Loucy (cell line): ENCODE measurements at regions not wholly inside any gene's neighbourhood (a gene's known extent, or its start where the extent isn't known, plus 50 kb on each side); places are given as distances from the start of the nearest gene placed in this dataset.

Experiments
- H2AFZ ChIP-seq: fragments of 200-600 bp; sonication (generic); 2 replicates; pipeline ENCODE4 v1.6.0; 2016; ENCODE audit warnings: antibody characterized with exemption, mild to moderate bottlenecking, low read length, moderate library complexity
- H3F3A ChIP-seq: fragments of 200-600 bp; 2 replicates; pipeline ENCODE4 v1.6.0; 2016; ENCODE audit warnings: antibody characterized with exemption, low read depth, mild to moderate bottlenecking
- H3K27me3 ChIP-seq: fragments of 200-600 bp; sonication (generic); 2 replicates; pipeline ENCODE4 v1.6.1; 2014; ENCODE audit warnings: low read length, mild to moderate bottlenecking; ENCODE audit not compliant: insufficient read depth, poor library complexity, severe bottlenecking
- H3K36me3 ChIP-seq: fragments of 200-600 bp; sonication (generic); 2 replicates; pipeline ENCODE4 v1.6.1; 2016; ENCODE audit warnings: low read length; ENCODE audit not compliant: insufficient read depth
- H3K4me1 ChIP-seq: fragments of 200-600 bp; sonication (generic); 2 replicates; pipeline ENCODE4 v1.5.1; 2014; ENCODE audit warnings: low read length, mild to moderate bottlenecking; ENCODE audit not compliant: insufficient read depth, poor library complexity, severe bottlenecking
- H3K4me2 ChIP-seq: fragments of 200-600 bp; sonication (generic); 2 replicates; pipeline ENCODE4 v1.6.0; 2014; ENCODE audit warnings: antibody characterized with exemption, low read length, low read depth, mild to moderate bottlenecking; ENCODE audit not compliant: poor library complexity, severe bottlenecking
- H3K4me3 ChIP-seq: fragments of 200-600 bp; sonication (generic); 2 replicates; pipeline ENCODE4 v1.5.1; 2014; ENCODE audit warnings: low read length, mild to moderate bottlenecking, mixed read lengths; ENCODE audit not compliant: poor library complexity, severe bottlenecking
- H3K79me2 ChIP-seq: fragments of 200-600 bp; sonication (generic); 2 replicates; pipeline ENCODE4 v1.6.1; 2014; ENCODE audit warnings: low read length; ENCODE audit not compliant: insufficient read depth
- H3K9ac ChIP-seq: fragments of 200-600 bp; sonication (generic); 2 replicates; pipeline ENCODE4 v1.6.0; 2014; ENCODE audit warnings: mild to moderate bottlenecking, low read depth, low read length, moderate library complexity; ENCODE audit not compliant: poor library complexity, severe bottlenecking
- H3K9me2 ChIP-seq: fragments of 200-600 bp; sonication (generic); replicated peaks from 2 replicates; pipeline ENCODE4 v1.6.1; 2016; ENCODE audit warnings: low read depth, low read length, mixed read lengths
- H3K9me3 ChIP-seq: fragments of 200-600 bp; sonication (generic); 2 replicates; pipeline ENCODE4 v1.6.1; 2014; ENCODE audit warnings: mild to moderate bottlenecking, antibody characterized with exemption, low read length, low read depth; ENCODE audit not compliant: insufficient read depth
- H4K20me1 ChIP-seq: fragments of 200-600 bp; sonication (generic); 2 replicates; pipeline ENCODE4 v1.6.0; 2014; ENCODE audit warnings: antibody characterized with exemption, low read length, mild to moderate bottlenecking; ENCODE audit not compliant: insufficient read depth, poor library complexity, severe bottlenecking
- CTCF ChIP-seq: fragments of 200-600 bp; sonication (generic); conservative IDR thresholded peaks from 2 replicates; pipeline ENCODE4 v1.5.1; 2014; ENCODE audit warnings: mild to moderate bottlenecking, antibody characterized with exemption, low read length
- EZH2phosphoT487 ChIP-seq: fragments of 200-600 bp; IDR thresholded peaks from 2 replicates; pipeline ENCODE4 v1.6.1; 2018; ENCODE audit warnings: antibody characterized with exemption, mild to moderate bottlenecking, moderate library complexity, borderline replicate concordance

GRCh38 chr10:94214481-94214893 is 148.3 kb downstream of the NOC3L start:
- H3K4me1 ChIP-seq = no peaks in the 10 kb centered on the region
- no peaks in the 10 kb centered on the region for H3K36me3 ChIP-seq
- no peaks in the 10 kb centered on the region for H3K9me2 ChIP-seq
- H3K79me2 ChIP-seq = no peaks in the 10 kb centered on the region
- H4K20me1 ChIP-seq = no peaks in the 10 kb centered on the region
- no peak overlapping the region for H3K4me2 ChIP-seq
- no peaks in the 10 kb centered on the region for H3F3A ChIP-seq
- TF ChIP-seq CTCF (no peak), EZH2phosphoT487 (no peak)
- H2AFZ ChIP-seq = no peak overlapping the region
- no peak overlapping the region for H3K9ac ChIP-seq
- H3K27me3 ChIP-seq = no peaks in the 10 kb centered on the region
- H3K9me3 ChIP-seq = no peaks in the 10 kb centered on the region
- H3K4me3 ChIP-seq = no peak overlapping the region

GRCh38 chr10:94216201-94216600 is 146.5 kb downstream of the NOC3L start:
- Histone ChIP-seq H3K4me3 (no peak overlapping the region), H3K4me2 (no peak overlapping the region), H3K27me3 (no peaks in the 10 kb centered on the region), H3K79me2 (no peaks in the 10 kb centered on the region), H4K20me1 (no peaks in the 10 kb centered on the region), H3K9ac (no peak overlapping the region), H3K9me2 (no peaks in the 10 kb centered on the region), H3K9me3 (no peaks in the 10 kb centered on the region), H2AFZ (no peak overlapping the region), H3K36me3 (no peaks in the 10 kb centered on the region), H3K4me1 (no peaks in the 10 kb centered on the region), H3F3A (no peaks in the 10 kb centered on the region)
- TF ChIP-seq CTCF (no peak), EZH2phosphoT487 (no peak)

GRCh38 chr10:94217411-94217810 is 145.3 kb downstream of the NOC3L start:
- TF ChIP-seq EZH2phosphoT487 = no peak
- TF ChIP-seq CTCF = no peak
- Histone ChIP-seq H3K36me3 (no peaks in the 10 kb centered on the region), H3K4me2 (no peak overlapping the region), H3K9me2 (no peaks in the 10 kb centered on the region), H2AFZ (no peak overlapping the region), H3K4me1 (no peaks in the 10 kb centered on the region), H3K27me3 (no peaks in the 10 kb centered on the region), H3K4me3 (no peak overlapping the region), H3F3A (no peaks in the 10 kb centered on the region), H4K20me1 (no peaks in the 10 kb centered on the region), H3K79me2 (no peaks in the 10 kb centered on the region), H3K9me3 (no peaks in the 10 kb centered on the region), H3K9ac (no peak overlapping the region)
